Erythroblast (primary cell): ENCODE measurements at regions not wholly inside any gene's neighbourhood (a gene's known extent, or its start where the extent isn't known, plus 50 kb on each side); places are given as distances from the start of the nearest gene placed in this dataset.

Source experiments
- GATA1 ChIP-seq: IDR thresholded peaks from 2 replicates; pipeline ENCODE4 v1.6.1; 2011; ENCODE audit warnings: low read depth, mild to moderate bottlenecking, control low read depth, low read length, moderate library complexity
- POLR2A ChIP-seq: IDR thresholded peaks from 2 replicates; pipeline ENCODE4 v1.6.1; 2011; ENCODE audit warnings: mild to moderate bottlenecking, low read length

DNA sequence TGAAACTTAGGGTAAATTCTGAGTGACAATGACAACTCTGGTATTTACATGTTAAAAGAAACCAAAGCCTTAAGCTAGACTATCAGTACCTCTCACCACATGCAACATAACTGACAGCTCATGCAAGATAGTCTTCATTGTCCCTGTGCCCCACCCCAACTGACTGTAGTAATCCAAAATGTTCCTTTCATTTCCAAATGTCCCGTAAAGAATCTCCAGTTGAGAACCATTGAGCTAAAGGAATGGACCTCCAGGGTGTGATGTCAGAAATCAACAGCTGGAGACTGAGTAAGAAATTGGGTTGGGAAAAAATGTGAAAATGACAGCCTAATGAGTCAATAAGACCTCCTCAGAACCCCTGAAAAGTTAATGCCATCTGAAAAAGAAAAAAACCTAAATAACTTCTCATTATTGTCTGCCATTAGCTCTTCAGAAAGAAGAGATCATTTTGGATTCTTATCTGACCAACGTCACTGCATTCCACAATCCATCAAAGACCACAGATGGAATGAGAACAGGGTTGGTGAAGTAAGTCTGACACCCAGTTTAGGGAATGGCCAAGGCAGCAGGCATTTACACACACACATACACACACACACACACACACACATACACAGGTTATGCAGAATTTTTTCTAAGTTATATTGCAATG lies 51.7 kb upstream of the ACVR2A start:
- no peak for TF ChIP-seq POLR2A
- TF ChIP-seq GATA1, result no peak
